GM12891 (cell line): ENCODE measurements at regions not wholly inside any gene's neighbourhood (a gene's known extent, or its start where the extent isn't known, plus 50 kb on each side); places are given as distances from the start of the nearest gene placed in this dataset.

Experiments used
- DNase-seq: peaks from one replicate; pipeline ENCODE4 v3.0.0; 2011; ENCODE audit warnings: low spot score; ENCODE audit not compliant: insufficient read length
- FAIRE-seq: peaks from 2 replicates; lab custom pipeline; 2011; peaks lifted over from hg19 to GRCh38; lab: Jason Lieb, UNC
- PAX5 ChIP-seq: IDR thresholded peaks from 2 replicates; pipeline ENCODE4 v1.6.1; 2011; ENCODE audit warnings: low read length, moderate library complexity, mild to moderate bottlenecking; ENCODE audit not compliant: insufficient read depth, severe bottlenecking
- POLR2A ChIP-seq: IDR thresholded peaks from 2 replicates; pipeline ENCODE4 v1.6.1; 2011; ENCODE audit warnings: low read depth, low read length, control low read depth
- POLR2AphosphoS5 ChIP-seq: IDR thresholded peaks from 2 replicates; pipeline ENCODE4 v1.6.1; 2011; ENCODE audit warnings: low read depth, low read length, control low read depth
- POU2F2 ChIP-seq: IDR thresholded peaks from 2 replicates; pipeline ENCODE4 v1.6.1; 2011; ENCODE audit warnings: low read depth, mild to moderate bottlenecking, control low read depth, low read length, moderate library complexity
- SPI1 ChIP-seq: IDR thresholded peaks from 2 replicates; pipeline ENCODE4 v1.6.1; 2011; ENCODE audit warnings: low read depth, low read length, control low read depth
- TAF1 ChIP-seq: IDR thresholded peaks from 2 replicates; pipeline ENCODE4 v1.6.1; 2011; ENCODE audit warnings: low read depth, low read length, control low read depth

- no peak for TF ChIP-seq TAF1
- FAIRE-seq (no peak), DNase-seq (no peak)
These were observed 291.2 kb downstream of the CBLN4 start for GRCh38 chr20:55714082-55714481.

- DNase-seq: no peak
- FAIRE-seq: no peak
- TF ChIP-seq TAF1 (no peak), SPI1 (no peak), POLR2A (no peak), POU2F2 (no peak), POLR2AphosphoS5 (no peak), PAX5 (no peak)
These were observed 300.9 kb downstream of the CBLN4 start for GRCh38 chr20:55704458-55704857.

GRCh38 chr20:55701467-55701866 is 303.9 kb downstream of the CBLN4 start:
- no peak for FAIRE-seq
- no peak for DNase-seq
- TF ChIP-seq PAX5: no peak
- TF ChIP-seq SPI1: no peak
- TF ChIP-seq POLR2A: no peak
- TF ChIP-seq POLR2AphosphoS5: no peak
- no peak for TF ChIP-seq POU2F2
- TF ChIP-seq TAF1: no peak

DNA sequence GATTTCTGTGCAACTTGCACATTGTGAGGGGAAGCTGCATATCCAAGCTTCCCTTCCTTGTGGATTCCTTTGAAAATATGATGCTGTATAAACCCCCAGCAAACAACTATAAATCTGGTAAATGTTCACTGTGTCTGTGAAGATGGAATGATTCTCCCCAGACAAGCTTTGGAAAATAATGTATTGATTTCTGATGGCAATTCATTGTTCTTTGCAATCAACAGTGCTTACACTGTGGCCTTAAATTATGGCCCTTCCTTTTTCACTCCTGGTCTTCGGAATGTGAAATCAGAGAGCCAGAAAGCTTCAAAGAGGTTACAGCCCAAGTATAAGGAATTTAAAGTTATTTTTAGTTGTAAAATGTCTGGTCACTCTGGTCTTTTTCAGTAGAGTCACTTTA is 308.8 kb downstream of the CBLN4 start:
- FAIRE-seq (no peak), DNase-seq (no peak)
- TF ChIP-seq POLR2A (no peak), POLR2AphosphoS5 (no peak), POU2F2 (no peak), SPI1 (no peak)

GRCh38 chr20:55693641-55694040 is 311.7 kb downstream of the CBLN4 start:
- TF ChIP-seq SPI1 (no peak), TAF1 (no peak), POLR2AphosphoS5 (no peak), POLR2A (no peak), POU2F2 (no peak), PAX5 (no peak)
- DNase-seq: no peak
- FAIRE-seq: no peak

DNA sequence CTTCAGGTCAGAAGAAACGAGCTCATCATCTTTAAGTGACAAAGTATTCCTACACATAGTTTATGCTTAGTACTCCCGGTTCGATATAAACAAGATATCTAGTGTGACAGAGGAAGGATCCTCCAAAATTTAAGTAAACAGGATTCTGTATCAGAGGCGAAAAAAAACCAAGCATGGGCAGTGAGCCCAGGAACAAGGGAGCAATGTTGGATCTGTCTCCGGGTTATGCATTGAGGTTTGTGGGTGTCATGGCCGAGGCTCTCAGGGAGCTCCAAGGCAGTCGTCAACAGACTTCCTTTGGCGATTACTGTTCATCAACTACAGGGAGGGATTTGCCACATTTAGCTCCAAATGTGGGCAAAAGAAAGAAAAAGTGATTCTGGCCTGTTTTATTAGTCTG is 319.5 kb downstream of the CBLN4 start:
- no peak for DNase-seq
- FAIRE-seq: no peak
- TF ChIP-seq POU2F2: no peak
- no peak for TF ChIP-seq POLR2AphosphoS5
- TF ChIP-seq PAX5: no peak
- no peak for TF ChIP-seq TAF1
- TF ChIP-seq POLR2A: no peak
- no peak for TF ChIP-seq SPI1

GRCh38 chr20:55685425-55685824 is 319.9 kb downstream of the CBLN4 start:
- no peak for FAIRE-seq
- TF ChIP-seq POU2F2 (no peak), TAF1 (no peak), POLR2A (no peak), PAX5 (no peak), POLR2AphosphoS5 (no peak), SPI1 (no peak)

DNA sequence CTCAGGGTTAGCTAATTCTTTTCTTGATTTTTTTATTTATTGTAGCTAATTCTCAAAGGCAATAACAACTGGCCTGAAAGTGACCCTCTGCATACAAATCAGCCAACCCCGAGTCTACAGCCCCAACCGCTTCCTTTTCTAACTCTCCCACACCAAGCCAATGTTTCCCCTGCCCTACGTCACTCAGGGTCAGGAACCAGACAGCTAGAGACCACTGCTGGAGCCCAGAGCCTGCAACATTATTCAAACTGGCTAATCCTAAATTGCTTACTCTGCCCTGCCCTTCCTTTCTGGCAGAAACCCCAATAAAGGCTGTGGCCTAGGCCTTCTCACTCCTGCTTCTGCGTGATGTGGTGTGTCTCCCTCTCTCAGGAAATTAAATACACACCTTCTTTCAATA is 320.7 kb downstream of the CBLN4 start:
- DNase-seq (no peak), FAIRE-seq (no peak)
- TF ChIP-seq POLR2A (no peak), POLR2AphosphoS5 (no peak), POU2F2 (no peak), SPI1 (no peak), TAF1 (no peak)

More at GRCh38 chr20:55685425-55685824, 319.9 kb downstream of the CBLN4 start:
- no peak for DNase-seq

DNA sequence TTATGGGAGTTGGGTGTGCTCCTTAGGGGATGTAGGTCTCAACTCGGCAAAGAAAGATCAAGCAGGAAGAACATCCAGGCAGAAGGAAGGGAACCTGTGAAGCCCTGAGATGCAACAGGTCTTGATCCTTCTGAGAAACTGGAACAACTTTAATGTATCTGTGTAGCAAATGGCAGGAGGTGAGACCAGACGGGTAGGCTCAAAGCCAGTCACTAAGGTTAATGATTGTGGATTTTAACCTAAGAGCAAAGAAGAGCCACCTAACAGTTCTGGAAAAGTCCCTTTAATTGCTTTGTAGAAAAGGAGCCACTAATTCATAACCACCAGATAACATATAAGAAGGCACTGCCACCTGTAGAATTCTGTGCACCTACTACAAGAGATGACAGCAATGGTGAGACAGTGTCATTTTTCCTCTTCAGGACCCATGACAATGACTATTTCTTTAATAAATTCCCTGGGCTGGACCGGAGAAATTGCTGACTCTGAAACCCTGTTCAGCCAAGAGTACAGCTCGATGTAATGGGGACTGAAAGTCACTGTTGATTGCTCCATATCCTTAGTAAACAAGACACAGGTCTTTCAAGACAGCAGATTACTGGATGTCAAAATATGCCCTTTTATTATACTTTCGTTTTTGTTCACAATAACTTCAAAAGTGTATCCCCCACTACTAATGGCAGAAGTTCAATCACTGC is 326.2 kb downstream of the CBLN4 start:
- DNase-seq: no peak
- no peak for FAIRE-seq
- no peak for TF ChIP-seq POLR2A
- no peak for TF ChIP-seq SPI1
- no peak for TF ChIP-seq PAX5
- no peak for TF ChIP-seq POU2F2
- TF ChIP-seq POLR2AphosphoS5: no peak

- DNase-seq (no peak), FAIRE-seq (no peak)
- TF ChIP-seq POU2F2 (no peak), PAX5 (no peak), POLR2AphosphoS5 (no peak), POLR2A (no peak), TAF1 (no peak), SPI1 (no peak)
These were observed 327.2 kb downstream of the CBLN4 start for GRCh38 chr20:55678126-55678525.
